Fibroblast of lung (primary cell): ENCODE measurements at regions not wholly inside any gene's neighbourhood (a gene's known extent, or its start where the extent isn't known, plus 50 kb on each side); places are given as distances from the start of the nearest gene placed in this dataset.

Experiments
- CTCF ChIP-seq, 2 donors: IDR thresholded peaks in 1 of 2; conservative IDR thresholded peaks in 1 of 2; 1 replicate in 1 of 2; 2 replicates in 1 of 2; pipeline ENCODE4 v1.5.1; 2011 to 2012; ENCODE audit warnings: low read length in 2 of 2, control low read depth in 1 of 2, inconsistent platforms in 1 of 2, low read depth in 1 of 2, mild to moderate bottlenecking in 1 of 2
- EZH2 ChIP-seq: IDR thresholded peaks from 2 replicates; pipeline ENCODE4 v1.5.1; 2012; ENCODE audit warnings: low read length, control low read depth, mild to moderate bottlenecking; ENCODE audit errors: missing control alignments

GRCh38 chr6:159117046-159117445 is 52.2 kb upstream of the FNDC1 start:
- no peak for TF ChIP-seq CTCF (conservative IDR thresholded peaks at IDR 0.05 in 1 of 2, IDR thresholded peaks at IDR 0.05 in 1 of 2; ENCODE audit: low read depth in 1 of 2, low read length in 2 of 2)
- TF ChIP-seq EZH2 = no peak
